ENCODE measurements at regions not wholly inside any gene's neighbourhood (a gene's known extent, or its start where the extent isn't known, plus 50 kb on each side); places are given as distances from the start of the nearest gene placed in this dataset.

- peaks cover 4% of the 10 kb centered on the region for H3K9me3 Mint-ChIP-seq (ENCODE audit: low read depth)
- no peaks in the 10 kb centered on the region for H3K36me3 Mint-ChIP-seq (ENCODE audit: low read depth)
- DNase-seq (ENCODE audit: low spot score): no peak
- H3K27ac Mint-ChIP-seq (ENCODE audit: unreplicated experiment): no peak overlapping the region
- no peak for TF ChIP-seq CTCF (IDR thresholded peaks at IDR 0.05)
- H3K4me3 Mint-ChIP-seq (ENCODE audit: unreplicated experiment): no peak overlapping the region
- H3K27me3 Mint-ChIP-seq (ENCODE audit: low read depth): no peaks in the 10 kb centered on the region
- peaks cover 12% of the 10 kb centered on the region for H3K4me1 Mint-ChIP-seq (ENCODE audit: low read depth)
Measured at GRCh38 chr15:62421289-62421688, 256.2 kb upstream of the C2CD4B start.

- Mint-ChIP-seq H3K9me3 (ENCODE audit: low read depth) (no peaks in the 10 kb centered on the region), H3K4me1 (ENCODE audit: low read depth) (peaks cover 10% of the 10 kb centered on the region), H3K36me3 (ENCODE audit: low read depth) (no peaks in the 10 kb centered on the region), H3K4me3 (ENCODE audit: unreplicated experiment) (no peak overlapping the region), H3K27me3 (ENCODE audit: low read depth) (no peaks in the 10 kb centered on the region), H3K27ac (ENCODE audit: unreplicated experiment) (peak overlapping the region; percentile 39)
- no peak for DNase-seq (ENCODE audit: low spot score)
- TF ChIP-seq CTCF (IDR thresholded peaks at IDR 0.05): no peak
Measured at GRCh38 chr15:62426387-62426956, 261.4 kb upstream of the C2CD4B start.

GRCh38 chr15:62428259-62428658 is 263.2 kb upstream of the C2CD4B start:
- H3K4me1 Mint-ChIP-seq (ENCODE audit: low read depth): peaks cover 20% of the 10 kb centered on the region
- no peaks in the 10 kb centered on the region for H3K9me3 Mint-ChIP-seq (ENCODE audit: low read depth)
- no peak for TF ChIP-seq CTCF (IDR thresholded peaks at IDR 0.05)
- no peak overlapping the region for H3K4me3 Mint-ChIP-seq (ENCODE audit: unreplicated experiment)
- no peak for DNase-seq (ENCODE audit: low spot score)
- H3K27ac Mint-ChIP-seq (ENCODE audit: unreplicated experiment): no peak overlapping the region
- no peaks in the 10 kb centered on the region for H3K27me3 Mint-ChIP-seq (ENCODE audit: low read depth)
- no peaks in the 10 kb centered on the region for H3K36me3 Mint-ChIP-seq (ENCODE audit: low read depth)

- Mint-ChIP-seq H3K9me3 (ENCODE audit: low read depth) (no peaks in the 10 kb centered on the region), H3K27ac (ENCODE audit: unreplicated experiment) (no peak overlapping the region), H3K36me3 (ENCODE audit: low read depth) (no peaks in the 10 kb centered on the region), H3K4me3 (ENCODE audit: unreplicated experiment) (no peak overlapping the region), H3K4me1 (ENCODE audit: low read depth) (peaks cover 20% of the 10 kb centered on the region), H3K27me3 (ENCODE audit: low read depth) (no peaks in the 10 kb centered on the region)
- TF ChIP-seq CTCF (IDR thresholded peaks at IDR 0.05): no peak
- no peak for DNase-seq (ENCODE audit: low spot score)
Measured at GRCh38 chr15:62428851-62429598, 263.9 kb upstream of the C2CD4B start.

GRCh38 chr15:62430056-62430455 is 265.0 kb upstream of the C2CD4B start:
- no peak for TF ChIP-seq CTCF (IDR thresholded peaks at IDR 0.05)
- Mint-ChIP-seq H3K9me3 (ENCODE audit: low read depth) (no peaks in the 10 kb centered on the region), H3K27me3 (ENCODE audit: low read depth) (no peaks in the 10 kb centered on the region), H3K36me3 (ENCODE audit: low read depth) (no peaks in the 10 kb centered on the region), H3K4me1 (ENCODE audit: low read depth) (peaks cover 20% of the 10 kb centered on the region), H3K4me3 (ENCODE audit: unreplicated experiment) (no peak overlapping the region), H3K27ac (ENCODE audit: unreplicated experiment) (no peak overlapping the region)
- DNase-seq (ENCODE audit: low spot score): no peak

Measured in chondrocyte (in vitro differentiated cells).